Left lung (tissue), 4 donors: ENCODE measurements at regions not wholly inside any gene's neighbourhood (a gene's known extent, or its start where the extent isn't known, plus 50 kb on each side); places are given as distances from the start of the nearest gene placed in this dataset.
"Not testable (repeated sequence)": the region's sequence is repeated elsewhere in the genome, so short reads cannot be mapped to it uniquely, and the experiment has no call there.

ENCODE experiments used
- ATAC-seq: fragments of 200-7000 bp; cut with Tn5 transposase; one replicate; pipeline ENCODE4 v1.9.1; 2020; ENCODE audit warnings: moderate library complexity
- DNase-seq, 4 donors: peaks; one replicate each; pipeline ENCODE4 v3.0.0-alpha.2; 2013 to 2020
- H3K27ac ChIP-seq, 2 donors: fragments of 200-600 bp; sonication (generic) in 1 of 2; one replicate each; pipeline versions ENCODE4 v1.5.0 to v1.8.0; 2020 to 2021
- H3K27me3 ChIP-seq, 2 donors: fragments of 200-600 bp; sonication (generic) in 1 of 2; one replicate each; pipeline versions ENCODE4 v1.5.0 to v1.8.0; 2020 to 2021
- H3K36me3 ChIP-seq, 2 donors: fragments of 200-600 bp; sonication (generic) in 1 of 2; one replicate each; pipeline versions ENCODE4 v1.5.0 to v1.8.0; 2020 to 2021
- H3K4me1 ChIP-seq, 2 donors: fragments of 200-600 bp; one replicate each; pipeline ENCODE4 v1.8.0; 2021
- H3K4me3 ChIP-seq, 2 donors: fragments of 200-600 bp; sonication (generic) in 1 of 2; one replicate each; pipeline versions ENCODE4 v1.5.0 to v1.8.0; 2020 to 2021; ENCODE audit warnings: mild to moderate bottlenecking in 1 of 2
- H3K9me3 ChIP-seq, 2 donors: fragments of 200-600 bp; sonication (generic) in 1 of 2; one replicate each; pipeline versions ENCODE4 v1.5.0 to v1.8.0; 2020 to 2021
- CTCF ChIP-seq, 2 donors: fragments of 200-600 bp; sonication (generic) in 1 of 2; IDR thresholded peaks; one replicate each; pipeline versions ENCODE4 v1.5.0 to v1.8.0; 2021; ENCODE audit warnings: antibody characterized with exemption in 2 of 2
- intact Hi-C, 2 donors: fragments of 100-400 bp; cut with DNase I; formaldehyde crosslinking; loops; one replicate each; pipeline versions ENCODE4 v1.11.2 to v1.14.2; 2022
- donor health status: DM: no; HTN: yes; CAD: no.
- donor health status: DM: no; HTN: no; CAD: no.

GRCh38 chr11:13595166-13595565 lies 73.3 kb upstream of the FAR1 start:
- no peaks in the 10 kb centered on the region for H3K27me3 ChIP-seq

GRCh38 chr11:13594044-13594443 lies 74.4 kb upstream of the FAR1 start:
- no peak for TF ChIP-seq CTCF (IDR thresholded peaks at IDR 0.05)
- no peak for ATAC-seq
- Histone ChIP-seq H3K27me3 (no peaks in the 10 kb centered on the region), H3K36me3 (no peaks in the 10 kb centered on the region), H3K27ac (no peak overlapping the region), H3K9me3 (peaks cover 0 to 8% of the 10 kb centered on the region in 2 donors), H3K4me1 (no peaks in the 10 kb centered on the region), H3K4me3 (no peak overlapping the region)
- DNase-seq, result no peak
- intact Hi-C loops, result no loop called here

More at GRCh38 chr11:13595166-13595565, 73.3 kb upstream of the FAR1 start:
- H3K36me3 ChIP-seq, result no peaks in the 10 kb centered on the region
- H3K27ac ChIP-seq, result no peak overlapping the region
- intact Hi-C loops, result no loop called here
- ATAC-seq, result no peak
- peaks cover 0 to 3% of the 10 kb centered on the region in 2 donors for H3K9me3 ChIP-seq
- no peak overlapping the region for H3K4me3 ChIP-seq
- DNase-seq, result no peak
- no peak for TF ChIP-seq CTCF (IDR thresholded peaks at IDR 0.05)
- no peaks in the 10 kb centered on the region for H3K4me1 ChIP-seq

GRCh38 chr11:13578514-13579140 lies 82.8 kb upstream of the PTH start:
- DNase-seq, result no peak
- intact Hi-C loops, result no loop called here

GRCh38 chr11:13577881-13578280 lies 82.1 kb upstream of the PTH start:
- TF ChIP-seq CTCF (IDR thresholded peaks at IDR 0.05), result no peak
- DNase-seq (no peak), ATAC-seq (no peak)
- Histone ChIP-seq H3K4me3 (no peak overlapping the region), H3K4me1 (no peaks in the 10 kb centered on the region), H3K36me3 (no peaks in the 10 kb centered on the region), H3K27ac (no peak overlapping the region), H3K27me3 (no peaks in the 10 kb centered on the region), H3K9me3 (peaks cover 0 to 21% of the 10 kb centered on the region in 2 donors)
- intact Hi-C loops, result no loop called here

More at GRCh38 chr11:13578514-13579140, 82.8 kb upstream of the PTH start:
- no peak overlapping the region for H3K4me3 ChIP-seq
- no peak overlapping the region for H3K27ac ChIP-seq
- no peaks in the 10 kb centered on the region for H3K27me3 ChIP-seq
- no peak for TF ChIP-seq CTCF (IDR thresholded peaks at IDR 0.05)
- peaks cover 0 to 25% of the 10 kb centered on the region in 2 donors for H3K9me3 ChIP-seq
- H3K36me3 ChIP-seq, result no peaks in the 10 kb centered on the region
- H3K4me1 ChIP-seq, result no peaks in the 10 kb centered on the region
- ATAC-seq, result no peak

GRCh38 chr11:13576995-13577394 lies 81.2 kb upstream of the PTH start:
- no peak for ATAC-seq

GRCh38 chr11:13575385-13575784 lies 79.6 kb upstream of the PTH start:
- H3K27me3 ChIP-seq, H3K4me1 ChIP-seq, ATAC-seq, H3K36me3 ChIP-seq, DNase-seq, H3K4me3 ChIP-seq, intact Hi-C loops, H3K9me3 ChIP-seq, H3K27ac ChIP-seq: not testable (repeated sequence)

More at GRCh38 chr11:13576995-13577394, 81.2 kb upstream of the PTH start:
- H3K4me1 ChIP-seq, result no peaks in the 10 kb centered on the region
- H3K9me3 ChIP-seq, result peaks cover 0 to 12% of the 10 kb centered on the region in 2 donors
- no peak overlapping the region for H3K27ac ChIP-seq
- no peak overlapping the region for H3K4me3 ChIP-seq
- no peaks in the 10 kb centered on the region for H3K36me3 ChIP-seq
- H3K27me3 ChIP-seq, result no peaks in the 10 kb centered on the region
- no peak for DNase-seq
- intact Hi-C loops, result no loop called here
- TF ChIP-seq CTCF (IDR thresholded peaks at IDR 0.05), result no peak
